ENCODE measurements at regions not wholly inside any gene's neighbourhood (a gene's known extent, or its start where the extent isn't known, plus 50 kb on each side); places are given as distances from the start of the nearest gene placed in this dataset.

DNA sequence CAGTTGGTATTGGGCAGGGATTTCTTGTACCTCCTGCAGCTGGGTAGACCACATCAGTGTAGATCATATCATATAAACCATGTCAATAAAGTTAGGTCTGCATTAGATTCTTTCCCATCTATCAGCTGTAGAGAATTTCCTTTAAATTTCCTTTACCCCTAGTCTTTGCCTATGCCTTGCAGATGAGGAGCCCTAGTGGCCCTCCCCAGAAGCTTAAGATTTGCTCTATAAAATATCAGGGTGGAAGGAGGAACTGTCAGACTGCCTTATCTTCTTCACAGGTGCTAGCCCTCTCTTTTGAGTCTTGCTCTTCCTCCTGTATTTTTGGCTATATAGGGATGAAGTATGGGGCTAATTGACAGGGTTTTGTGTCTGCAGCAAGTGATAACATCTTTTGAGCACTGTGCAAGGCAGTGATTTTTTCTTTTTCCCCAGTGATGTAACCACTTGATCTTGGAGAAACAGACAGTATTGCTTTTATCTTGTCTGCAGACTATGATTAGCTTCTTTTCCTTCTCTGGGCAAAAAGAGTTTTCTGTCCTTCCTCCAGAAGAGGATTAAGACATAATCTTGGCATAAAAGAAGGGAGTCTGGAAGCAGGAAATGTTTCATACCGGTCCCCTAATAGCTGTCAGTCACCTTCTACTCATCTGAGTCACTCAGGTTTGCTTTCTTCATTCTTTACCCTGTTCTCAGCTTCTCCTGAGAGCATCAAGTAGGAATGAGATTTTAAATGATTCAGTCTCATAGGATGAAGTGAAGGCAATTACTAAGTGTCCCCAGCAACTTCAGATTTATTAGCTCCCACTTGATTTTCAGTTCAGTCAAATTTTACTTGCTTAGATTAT is 286.4 kb downstream of the CDH19 start:
- POLR2A ChIA-PET = no interaction called here
- no TSS peak for BruUV-seq (replicated peaks)
- Histone ChIP-seq H3K79me2 (ENCODE audit: insufficient read depth, low read length) (no peaks in the 10 kb centered on the region), H3K36me3 (ENCODE audit: control insufficient read depth in 1 of 2, insufficient read depth in 2 of 2, low read length in 2 of 2) (no peaks in the 10 kb centered on the region), H3K4me3 (replicated peaks in 1 of 2; ENCODE audit: low read depth in 1 of 2, low read length in 2 of 2) (no peak overlapping the region), H3K9me3 (ENCODE audit: control insufficient read depth in 1 of 2, insufficient read depth in 1 of 2, low read depth in 1 of 2, low read length in 2 of 2) (peaks cover 28 to 34% of the 10 kb centered on the region in 2 experiments; a peak in 2 of 4 replicates), H3K9ac (ENCODE audit: low read length) (no peak overlapping the region), H3K27ac (ENCODE audit: low read depth, low read length) (no peak overlapping the region), H3K4me2 (ENCODE audit: low read length) (no peak overlapping the region), H3K27me3 (ENCODE audit: insufficient read depth, low read length) (no peaks in the 10 kb centered on the region), H3K4me1 (ENCODE audit: control insufficient read depth in 1 of 2, insufficient read depth in 2 of 2, low read length in 2 of 2) (no peaks in the 10 kb centered on the region), H2AFZ (ENCODE audit: low read depth, low read length, poor library complexity, severe bottlenecking) (no peak overlapping the region), H3K9me2 (ENCODE audit: insufficient read depth) (no peaks in the 10 kb centered on the region), H4K20me1 (ENCODE audit: insufficient read depth) (no peaks in the 10 kb centered on the region)
- TF ChIP-seq ZNF274 (IDR thresholded peaks at IDR 0.05; ENCODE audit: low read depth, low read length) = no peak
- TF ChIP-seq EZH2 (IDR thresholded peaks at IDR 0.05) = no peak
- RAD21 ChIA-PET (ENCODE audit: low non-redundant PET in 1 of 2, low total read pairs in 2 of 2, uncharacterized antibody in 2 of 2, unreplicated experiment in 2 of 2) = no interaction called here
- ATAC-seq (no peak), DNase-seq (ENCODE audit: low read depth, low spot score) (no peak)
- intact Hi-C loops (cut with micrococcal nuclease) = no loop called here
- CTCF ChIA-PET = no interaction called here

DNA sequence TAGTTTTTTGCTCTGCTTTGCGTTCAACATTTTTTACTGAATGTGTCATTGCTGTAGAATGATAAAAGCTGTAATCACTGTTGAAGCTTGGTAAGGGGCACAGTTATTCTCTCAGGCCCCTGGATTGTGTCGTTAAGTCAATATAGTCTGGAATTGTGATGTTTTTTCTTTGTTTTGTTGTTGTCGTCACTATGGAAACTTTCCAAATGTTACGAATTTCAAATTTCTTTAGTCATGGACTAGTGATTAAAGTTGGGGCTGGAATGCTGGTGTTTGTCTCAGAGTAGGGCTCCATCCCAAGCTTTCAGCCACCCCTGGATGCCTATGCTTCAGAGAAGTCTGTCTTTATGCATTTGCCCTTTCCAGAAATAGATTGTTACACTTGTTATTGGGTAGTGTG is 287.2 kb downstream of the CDH19 start:
- intact Hi-C loops (cut with micrococcal nuclease) = no loop called here
- H3K4me1 ChIP-seq (ENCODE audit: control insufficient read depth in 1 of 2, insufficient read depth in 2 of 2, low read length in 2 of 2) = no peaks in the 10 kb centered on the region
- peaks cover 28 to 35% of the 10 kb centered on the region in 2 experiments; a peak in 2 of 4 replicates for H3K9me3 ChIP-seq (ENCODE audit: control insufficient read depth in 1 of 2, insufficient read depth in 1 of 2, low read depth in 1 of 2, low read length in 2 of 2)
- DNase-seq (ENCODE audit: low read depth, low spot score) (no peak), ATAC-seq (no peak)
- H3K9me2 ChIP-seq (ENCODE audit: insufficient read depth) = no peaks in the 10 kb centered on the region
- CTCF ChIA-PET = no interaction called here
- H3K27ac ChIP-seq (ENCODE audit: low read depth, low read length) = no peak overlapping the region
- no peaks in the 10 kb centered on the region for H3K27me3 ChIP-seq (ENCODE audit: insufficient read depth, low read length)
- RAD21 ChIA-PET (ENCODE audit: low non-redundant PET in 1 of 2, low total read pairs in 2 of 2, uncharacterized antibody in 2 of 2, unreplicated experiment in 2 of 2) = no interaction called here
- H3K4me2 ChIP-seq (ENCODE audit: low read length) = no peak overlapping the region
- no peaks in the 10 kb centered on the region for H3K79me2 ChIP-seq (ENCODE audit: insufficient read depth, low read length)
- H3K36me3 ChIP-seq (ENCODE audit: control insufficient read depth in 1 of 2, insufficient read depth in 2 of 2, low read length in 2 of 2) = no peaks in the 10 kb centered on the region
- no peak overlapping the region for H3K9ac ChIP-seq (ENCODE audit: low read length)
- POLR2A ChIA-PET = no interaction called here
- no peak overlapping the region for H2AFZ ChIP-seq (ENCODE audit: low read depth, low read length, poor library complexity, severe bottlenecking)
- no peak overlapping the region for H3K4me3 ChIP-seq (replicated peaks in 1 of 2; ENCODE audit: low read depth in 1 of 2, low read length in 2 of 2)
- no TSS peak for BruUV-seq (replicated peaks)
- no peaks in the 10 kb centered on the region for H4K20me1 ChIP-seq (ENCODE audit: insufficient read depth)
- TF ChIP-seq ZNF274 (IDR thresholded peaks at IDR 0.05; ENCODE audit: low read depth, low read length) = no peak
- TF ChIP-seq, protein P1, sequence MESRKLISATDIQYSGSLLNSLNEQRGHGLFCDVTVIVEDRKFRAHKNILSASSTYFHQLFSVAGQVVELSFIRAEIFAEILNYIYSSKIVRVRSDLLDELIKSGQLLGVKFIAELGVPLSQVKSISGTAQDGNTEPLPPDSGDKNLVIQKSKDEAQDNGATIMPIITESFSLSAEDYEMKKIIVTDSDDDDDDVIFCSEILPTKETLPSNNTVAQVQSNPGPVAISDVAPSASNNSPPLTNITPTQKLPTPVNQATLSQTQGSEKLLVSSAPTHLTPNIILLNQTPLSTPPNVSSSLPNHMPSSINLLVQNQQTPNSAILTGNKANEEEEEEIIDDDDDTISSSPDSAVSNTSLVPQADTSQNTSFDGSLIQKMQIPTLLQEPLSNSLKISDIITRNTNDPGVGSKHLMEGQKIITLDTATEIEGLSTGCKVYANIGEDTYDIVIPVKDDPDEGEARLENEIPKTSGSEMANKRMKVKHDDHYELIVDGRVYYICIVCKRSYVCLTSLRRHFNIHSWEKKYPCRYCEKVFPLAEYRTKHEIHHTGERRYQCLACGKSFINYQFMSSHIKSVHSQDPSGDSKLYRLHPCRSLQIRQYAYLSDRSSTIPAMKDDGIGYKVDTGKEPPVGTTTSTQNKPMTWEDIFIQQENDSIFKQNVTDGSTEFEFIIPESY (IDR thresholded peaks at IDR 0.05; ENCODE audit: extremely low read depth, insufficient replicate concordance, low read length) = no peak
- TF ChIP-seq POLR2AphosphoS5 (IDR thresholded peaks at IDR 0.05; ENCODE audit: low read depth, low read length) = no peak
- no peak for TF ChIP-seq ELF1 (IDR thresholded peaks at IDR 0.05; ENCODE audit: borderline replicate concordance, low read depth)
- TF ChIP-seq JUND (IDR thresholded peaks at IDR 0.05) = no peak
- no peak for TF ChIP-seq YY1 (IDR thresholded peaks at IDR 0.05; ENCODE audit: extremely low read depth, insufficient replicate concordance, low read depth, low read length)
- TF ChIP-seq EZH2phosphoT487 (IDR thresholded peaks at IDR 0.05; ENCODE audit: borderline replicate concordance) = no peak
- TF ChIP-seq, protein P2, sequence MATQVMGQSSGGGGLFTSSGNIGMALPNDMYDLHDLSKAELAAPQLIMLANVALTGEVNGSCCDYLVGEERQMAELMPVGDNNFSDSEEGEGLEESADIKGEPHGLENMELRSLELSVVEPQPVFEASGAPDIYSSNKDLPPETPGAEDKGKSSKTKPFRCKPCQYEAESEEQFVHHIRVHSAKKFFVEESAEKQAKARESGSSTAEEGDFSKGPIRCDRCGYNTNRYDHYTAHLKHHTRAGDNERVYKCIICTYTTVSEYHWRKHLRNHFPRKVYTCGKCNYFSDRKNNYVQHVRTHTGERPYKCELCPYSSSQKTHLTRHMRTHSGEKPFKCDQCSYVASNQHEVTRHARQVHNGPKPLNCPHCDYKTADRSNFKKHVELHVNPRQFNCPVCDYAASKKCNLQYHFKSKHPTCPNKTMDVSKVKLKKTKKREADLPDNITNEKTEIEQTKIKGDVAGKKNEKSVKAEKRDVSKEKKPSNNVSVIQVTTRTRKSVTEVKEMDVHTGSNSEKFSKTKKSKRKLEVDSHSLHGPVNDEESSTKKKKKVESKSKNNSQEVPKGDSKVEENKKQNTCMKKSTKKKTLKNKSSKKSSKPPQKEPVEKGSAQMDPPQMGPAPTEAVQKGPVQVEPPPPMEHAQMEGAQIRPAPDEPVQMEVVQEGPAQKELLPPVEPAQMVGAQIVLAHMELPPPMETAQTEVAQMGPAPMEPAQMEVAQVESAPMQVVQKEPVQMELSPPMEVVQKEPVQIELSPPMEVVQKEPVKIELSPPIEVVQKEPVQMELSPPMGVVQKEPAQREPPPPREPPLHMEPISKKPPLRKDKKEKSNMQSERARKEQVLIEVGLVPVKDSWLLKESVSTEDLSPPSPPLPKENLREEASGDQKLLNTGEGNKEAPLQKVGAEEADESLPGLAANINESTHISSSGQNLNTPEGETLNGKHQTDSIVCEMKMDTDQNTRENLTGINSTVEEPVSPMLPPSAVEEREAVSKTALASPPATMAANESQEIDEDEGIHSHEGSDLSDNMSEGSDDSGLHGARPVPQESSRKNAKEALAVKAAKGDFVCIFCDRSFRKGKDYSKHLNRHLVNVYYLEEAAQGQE (IDR thresholded peaks at IDR 0.05; ENCODE audit: low read depth) = no peak
- TF ChIP-seq EZH2 (IDR thresholded peaks at IDR 0.05) = no peak
- no peak for TF ChIP-seq ZFX (IDR thresholded peaks at IDR 0.05)
- no peak for TF ChIP-seq SP1 (IDR thresholded peaks at IDR 0.05; ENCODE audit: low read depth)
- no peak for TF ChIP-seq CBX3 (IDR thresholded peaks at IDR 0.05; ENCODE audit: low read depth)
- no peak for TF ChIP-seq RAD21 (IDR thresholded peaks at IDR 0.05; ENCODE audit: low read depth)
- no peak for TF ChIP-seq CEBPB (IDR thresholded peaks at IDR 0.05; ENCODE audit: low read depth)
- no peak for TF ChIP-seq SIN3A (IDR thresholded peaks at IDR 0.05; ENCODE audit: low read depth)

Measured in HCT116 (cell line).